ENCODE measurements at regions not wholly inside any gene's neighbourhood (a gene's known extent, or its start where the extent isn't known, plus 50 kb on each side); places are given as distances from the start of the nearest gene placed in this dataset.
A peak's percentile ranks its signal among the peaks of the same experiment; 100 is the strongest.

GRCh38 chr9:21556581-21557427, 74.7 kb upstream of the IFNE start:
- no peak overlapping the region for H3K27ac ChIP-seq (ENCODE audit: low read depth)
- WGBS = 83% methylated on average over 4 of the region's 4 CpGs
- H3K4me1 ChIP-seq (ENCODE audit: insufficient read depth) = no peaks in the 10 kb centered on the region
- no peak overlapping the region for H3K4me3 ChIP-seq (ENCODE audit: low read depth, low read length)
- DNase-seq (ENCODE audit: extremely low spot score) = no peak
- no peaks in the 10 kb centered on the region for H3K36me3 ChIP-seq (ENCODE audit: insufficient read depth)

GRCh38 chr9:21557428-21557768, 75.3 kb upstream of the IFNE start:
- Histone ChIP-seq H3K4me3 (ENCODE audit: low read depth, low read length) (no peak overlapping the region), H3K36me3 (ENCODE audit: insufficient read depth) (no peaks in the 10 kb centered on the region), H3K27ac (ENCODE audit: low read depth) (no peak overlapping the region), H3K4me1 (ENCODE audit: insufficient read depth) (no peaks in the 10 kb centered on the region)
- WGBS = 82% methylated on average over 1 of the region's 1 CpG
- no peak for DNase-seq (ENCODE audit: extremely low spot score)

GRCh38 chr9:21558079-21558478, 76.0 kb upstream of the IFNE start:
- no peak for DNase-seq (ENCODE audit: extremely low spot score)
- H3K4me1 ChIP-seq (ENCODE audit: insufficient read depth) = no peaks in the 10 kb centered on the region
- no peaks in the 10 kb centered on the region for H3K36me3 ChIP-seq (ENCODE audit: insufficient read depth)
- 59% methylated on average over 1 of the region's 1 CpG for WGBS
- no peak overlapping the region for H3K27ac ChIP-seq (ENCODE audit: low read depth)
- no peak overlapping the region for H3K4me3 ChIP-seq (ENCODE audit: low read depth, low read length)

GRCh38 chr9:21558615-21559401, 76.7 kb upstream of the IFNE start:
- Histone ChIP-seq H3K4me3 (ENCODE audit: low read depth, low read length) (peak overlapping the region; percentile 69), H3K27ac (ENCODE audit: low read depth) (peak overlapping the region; percentile 89), H3K4me1 (ENCODE audit: insufficient read depth) (no peaks in the 10 kb centered on the region), H3K36me3 (ENCODE audit: insufficient read depth) (no peaks in the 10 kb centered on the region)
- 12% methylated on average over 40 of the region's 40 CpGs for WGBS
- DNase-seq (ENCODE audit: extremely low spot score) = no peak

- peak overlapping the region; percentile 89 for H3K27ac ChIP-seq (ENCODE audit: low read depth)
- H3K4me1 ChIP-seq (ENCODE audit: insufficient read depth) = no peaks in the 10 kb centered on the region
- no peak for DNase-seq (ENCODE audit: extremely low spot score)
- peak overlapping the region; percentile 69 for H3K4me3 ChIP-seq (ENCODE audit: low read depth, low read length)
- H3K36me3 ChIP-seq (ENCODE audit: insufficient read depth) = no peaks in the 10 kb centered on the region
- WGBS = under 1% methylated on average over 88 of the region's 88 CpGs
Measured at GRCh38 chr9:21559402-21560280, 77.5 kb upstream of the IFNE start.

GRCh38 chr9:21560281-21560745, 78.2 kb upstream of the IFNE start:
- H3K27ac ChIP-seq (ENCODE audit: low read depth) = peak overlapping the region; percentile 34
- no peak overlapping the region for H3K4me3 ChIP-seq (ENCODE audit: low read depth, low read length)
- WGBS = 46% methylated on average over 12 of the region's 12 CpGs
- no peaks in the 10 kb centered on the region for H3K36me3 ChIP-seq (ENCODE audit: insufficient read depth)
- no peak for DNase-seq (ENCODE audit: extremely low spot score)
- no peaks in the 10 kb centered on the region for H3K4me1 ChIP-seq (ENCODE audit: insufficient read depth)

GRCh38 chr9:21561502-21561901, 79.4 kb upstream of the IFNE start:
- no peak for DNase-seq (ENCODE audit: extremely low spot score)
- no peak overlapping the region for H3K4me3 ChIP-seq (ENCODE audit: low read depth, low read length)
- 45% methylated on average over 2 of the region's 2 CpGs for WGBS
- H3K27ac ChIP-seq (ENCODE audit: low read depth) = no peak overlapping the region
- H3K36me3 ChIP-seq (ENCODE audit: insufficient read depth) = no peaks in the 10 kb centered on the region
- H3K4me1 ChIP-seq (ENCODE audit: insufficient read depth) = no peaks in the 10 kb centered on the region

- Histone ChIP-seq H3K36me3 (ENCODE audit: insufficient read depth) (no peaks in the 10 kb centered on the region), H3K27ac (ENCODE audit: low read depth) (no peak overlapping the region), H3K4me1 (ENCODE audit: insufficient read depth) (no peaks in the 10 kb centered on the region), H3K4me3 (ENCODE audit: low read depth, low read length) (no peak overlapping the region)
- WGBS = 94% methylated on average over 1 of the region's 1 CpG
- no peak for DNase-seq (ENCODE audit: extremely low spot score)
Measured at GRCh38 chr9:21564175-21564574, 82.1 kb upstream of the IFNE start.

- WGBS = 54% methylated on average over 3 of the region's 3 CpGs
- DNase-seq (ENCODE audit: extremely low spot score) = no peak
- Histone ChIP-seq H3K27ac (ENCODE audit: low read depth) (no peak overlapping the region), H3K4me1 (ENCODE audit: insufficient read depth) (no peaks in the 10 kb centered on the region), H3K36me3 (ENCODE audit: insufficient read depth) (no peaks in the 10 kb centered on the region), H3K4me3 (ENCODE audit: low read depth, low read length) (no peak overlapping the region)
Measured at GRCh38 chr9:21565155-21565554, 83.0 kb upstream of the IFNE start.

- Histone ChIP-seq H3K27ac (ENCODE audit: low read depth) (no peak overlapping the region), H3K4me3 (ENCODE audit: low read depth, low read length) (no peak overlapping the region), H3K36me3 (ENCODE audit: insufficient read depth) (no peaks in the 10 kb centered on the region), H3K4me1 (ENCODE audit: insufficient read depth) (no peaks in the 10 kb centered on the region)
- 85% methylated on average over 2 of the region's 2 CpGs for WGBS
- DNase-seq (ENCODE audit: extremely low spot score) = no peak
Measured at GRCh38 chr9:21567926-21568325, 85.8 kb upstream of the IFNE start.

- WGBS = 60% methylated on average over 3 of the region's 3 CpGs
- H3K4me1 ChIP-seq (ENCODE audit: insufficient read depth) = no peaks in the 10 kb centered on the region
- H3K36me3 ChIP-seq (ENCODE audit: insufficient read depth) = no peaks in the 10 kb centered on the region
- H3K27ac ChIP-seq (ENCODE audit: low read depth) = no peak overlapping the region
- no peak overlapping the region for H3K4me3 ChIP-seq (ENCODE audit: low read depth, low read length)
- DNase-seq (ENCODE audit: extremely low spot score) = no peak
Measured at GRCh38 chr9:21568484-21568883, 86.4 kb upstream of the IFNE start.

GRCh38 chr9:21569721-21570120, 87.6 kb upstream of the IFNE start:
- Histone ChIP-seq H3K36me3 (ENCODE audit: insufficient read depth) (no peaks in the 10 kb centered on the region), H3K27ac (ENCODE audit: low read depth) (no peak overlapping the region), H3K4me1 (ENCODE audit: insufficient read depth) (no peaks in the 10 kb centered on the region), H3K4me3 (ENCODE audit: low read depth, low read length) (no peak overlapping the region)
- WGBS = 88% methylated on average over 1 of the region's 1 CpG
- DNase-seq (ENCODE audit: extremely low spot score) = no peak

GRCh38 chr9:21570643-21571275, 88.6 kb upstream of the IFNE start:
- no peaks in the 10 kb centered on the region for H3K36me3 ChIP-seq (ENCODE audit: insufficient read depth)
- H3K4me3 ChIP-seq (ENCODE audit: low read depth, low read length) = no peak overlapping the region
- H3K27ac ChIP-seq (ENCODE audit: low read depth) = peak overlapping the region; percentile 16
- WGBS = 85% methylated on average over 5 of the region's 5 CpGs
- no peaks in the 10 kb centered on the region for H3K4me1 ChIP-seq (ENCODE audit: insufficient read depth)
- no peak for DNase-seq (ENCODE audit: extremely low spot score)
